OCI-LY1 (cell line): ENCODE measurements at regions not wholly inside any gene's neighbourhood (a gene's known extent, or its start where the extent isn't known, plus 50 kb on each side); places are given as distances from the start of the nearest gene placed in this dataset.

Experiments used
- EZH2 ChIP-seq: fragments of 200-600 bp; sonication (generic), shearing (Covaris generic); IDR thresholded peaks from 2 replicates; pipeline ENCODE4 v1.8.0; 2017; ENCODE audit warnings: borderline replicate concordance, mixed run types, mild to moderate bottlenecking, antibody characterized with exemption, low read length, moderate library complexity, mixed read lengths
- TF ChIP-seq, protein P1 (sequence below): fragments of 200-600 bp; sonication (generic), shearing (Covaris generic); IDR thresholded peaks from 2 replicates; pipeline ENCODE4 v1.5.1; 2017; ENCODE audit warnings: mild to moderate bottlenecking, antibody characterized with exemption, low read length, moderate library complexity, mixed read lengths

DNA sequence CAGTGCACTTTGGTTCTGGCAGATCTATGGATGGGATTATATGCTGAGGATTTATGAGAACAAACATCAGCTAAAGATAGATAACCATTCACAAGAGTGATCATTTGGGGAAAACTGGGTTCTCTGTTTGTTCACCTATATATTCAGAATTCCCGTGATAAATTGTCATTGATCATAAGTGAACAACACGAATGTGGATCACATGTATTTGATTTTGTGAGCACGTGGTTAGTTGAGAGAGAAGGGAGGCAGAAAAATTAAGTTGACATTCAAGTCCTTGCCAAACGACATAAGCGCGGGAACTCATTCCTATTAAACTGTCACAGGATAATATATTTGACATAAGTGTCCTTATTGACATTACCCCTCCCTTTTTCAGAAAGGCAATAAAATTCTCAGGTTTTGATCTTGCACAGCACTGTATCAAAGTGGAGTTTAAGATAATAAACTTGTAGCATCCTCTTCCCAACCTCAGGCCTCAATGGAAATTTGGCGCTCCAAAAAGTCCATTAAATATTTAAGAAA, 64.9 kb upstream of the MYO3A start:
- TF ChIP-seq, protein P1, sequence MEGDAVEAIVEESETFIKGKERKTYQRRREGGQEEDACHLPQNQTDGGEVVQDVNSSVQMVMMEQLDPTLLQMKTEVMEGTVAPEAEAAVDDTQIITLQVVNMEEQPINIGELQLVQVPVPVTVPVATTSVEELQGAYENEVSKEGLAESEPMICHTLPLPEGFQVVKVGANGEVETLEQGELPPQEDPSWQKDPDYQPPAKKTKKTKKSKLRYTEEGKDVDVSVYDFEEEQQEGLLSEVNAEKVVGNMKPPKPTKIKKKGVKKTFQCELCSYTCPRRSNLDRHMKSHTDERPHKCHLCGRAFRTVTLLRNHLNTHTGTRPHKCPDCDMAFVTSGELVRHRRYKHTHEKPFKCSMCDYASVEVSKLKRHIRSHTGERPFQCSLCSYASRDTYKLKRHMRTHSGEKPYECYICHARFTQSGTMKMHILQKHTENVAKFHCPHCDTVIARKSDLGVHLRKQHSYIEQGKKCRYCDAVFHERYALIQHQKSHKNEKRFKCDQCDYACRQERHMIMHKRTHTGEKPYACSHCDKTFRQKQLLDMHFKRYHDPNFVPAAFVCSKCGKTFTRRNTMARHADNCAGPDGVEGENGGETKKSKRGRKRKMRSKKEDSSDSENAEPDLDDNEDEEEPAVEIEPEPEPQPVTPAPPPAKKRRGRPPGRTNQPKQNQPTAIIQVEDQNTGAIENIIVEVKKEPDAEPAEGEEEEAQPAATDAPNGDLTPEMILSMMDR = no peak
- TF ChIP-seq EZH2 = no peak
